ENCODE measurements at regions not wholly inside any gene's neighbourhood (a gene's known extent, or its start where the extent isn't known, plus 50 kb on each side); places are given as distances from the start of the nearest gene placed in this dataset.
"Not testable (repeated sequence)": the region's sequence is repeated elsewhere in the genome, so short reads cannot be mapped to it uniquely, and the experiment has no call there.

DNA sequence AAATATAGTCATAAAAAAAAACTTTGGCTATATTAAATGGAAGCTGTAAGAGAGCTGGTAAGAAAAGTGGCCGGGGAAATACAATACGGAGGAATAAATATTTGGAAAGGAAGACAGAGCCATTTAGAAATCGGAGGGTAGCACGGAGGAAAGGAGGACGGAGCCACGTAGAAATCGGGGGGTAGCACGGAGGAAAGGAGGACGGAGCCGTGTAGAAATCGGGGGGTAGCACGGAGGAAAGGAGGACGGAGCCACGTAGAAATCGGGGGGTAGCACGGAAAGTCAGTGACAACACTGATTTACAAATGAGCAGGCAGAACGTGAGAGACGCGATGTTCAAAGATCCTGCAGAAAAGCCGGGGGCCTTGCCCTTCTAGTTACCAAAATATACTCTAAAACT lies 189.0 kb downstream of the BANP start:
- H2BK15ac ChIP-seq (ENCODE audit: low read length); H2AK5ac ChIP-seq (ENCODE audit: low read depth, low read length); H4K20me1 ChIP-seq (replicated peaks in 1 of 2; ENCODE audit: control insufficient read depth in 1 of 2, insufficient read depth in 2 of 2, low read length in 2 of 2); H3K79me1 ChIP-seq (ENCODE audit: low read depth, low read length); POLR2A ChIA-PET (ENCODE audit: partially characterized antibody); CTCF ChIA-PET (ENCODE audit: partially characterized antibody); H4K5ac ChIP-seq (ENCODE audit: insufficient read length, low read depth, low read length); H3K23ac ChIP-seq (ENCODE audit: insufficient read length); H2BK12ac ChIP-seq (ENCODE audit: low read depth, low read length); H2BK120ac ChIP-seq (replicated peaks; ENCODE audit: low read depth, low read length); H3K9ac ChIP-seq (replicated peaks in 1 of 4; ENCODE audit: extremely low read depth in 1 of 4, low read depth in 3 of 4, low read length in 3 of 4); H4K91ac ChIP-seq (replicated peaks; ENCODE audit: insufficient read length, low read length); H2BK20ac ChIP-seq (ENCODE audit: low read length); H3K4me2 ChIP-seq (ENCODE audit: insufficient read depth in 1 of 2, low read depth in 2 of 2, low read length in 2 of 2); H4K8ac ChIP-seq (ENCODE audit: extremely low read depth, insufficient read depth, low read length); H2AFZ ChIP-seq (ENCODE audit: low read length); H3K56ac ChIP-seq (replicated peaks; ENCODE audit: insufficient read length, low read depth, low read length); H3K4me1 ChIP-seq (replicated peaks in 1 of 4; ENCODE audit: control insufficient read depth in 3 of 4, insufficient read depth in 4 of 4, low read length in 3 of 4); FAIRE-seq; H3K14ac ChIP-seq (ENCODE audit: insufficient read length); H3K27me3 ChIP-seq (replicated peaks in 1 of 4; ENCODE audit: control insufficient read depth in 3 of 4, extremely low read depth in 1 of 4, insufficient read depth in 3 of 4, low read length in 3 of 4); H3K79me2 ChIP-seq (ENCODE audit: control insufficient read depth in 1 of 2, insufficient read depth in 2 of 2, low read length in 2 of 2); DNase-seq (ENCODE audit: low read depth in 1 of 2, low spot score in 2 of 2); H3K4ac ChIP-seq (replicated peaks; ENCODE audit: insufficient read length, low read depth, low read length); H3K36me3 ChIP-seq (ENCODE audit: control insufficient read depth in 2 of 4, insufficient read depth in 4 of 4, low read length in 3 of 4); H3K23me2 ChIP-seq (ENCODE audit: low read depth, low read length); H3K18ac ChIP-seq (ENCODE audit: extremely low read depth, low read length); H3K27ac ChIP-seq (ENCODE audit: low read depth, low read length); H2BK5ac ChIP-seq (ENCODE audit: low read depth, low read length); H3K4me3 ChIP-seq (ENCODE audit: extremely low read depth in 1 of 4, insufficient read depth in 2 of 4, low read depth in 3 of 4, low read length in 4 of 4): not testable (repeated sequence)
- 89% methylated on average over 20 of the region's 20 CpGs; no CpG with 5 or more reads in 1 of the 2 experiments for WGBS, 2 experiments (ENCODE audit: extremely low coverage in 1 of 2, insufficient coverage in 1 of 2, insufficient read length in 1 of 2, insufficient replicate concordance in 2 of 2, low coverage in 1 of 2, low lambda C conversion rate in 2 of 2, missing lambda C conversion rate in 1 of 2)
- peaks cover 13 to 18% of the 10 kb centered on the region in 2 experiments; a peak in 2 of 4 replicates for H3K9me3 ChIP-seq (ENCODE audit: insufficient read depth in 2 of 2, low read depth in 1 of 2, low read length in 1 of 2)

Data from H1 (cell line).